ENCODE measurements at regions not wholly inside any gene's neighbourhood (a gene's known extent, or its start where the extent isn't known, plus 50 kb on each side); places are given as distances from the start of the nearest gene placed in this dataset.

GRCh38 chr9:33721674-33722358, 73.5 kb upstream of the PRSS3 start (continued):
- TF ChIP-seq ZSCAN5A (CRISPR knock-in tag; IDR thresholded peaks at IDR 0.05; ENCODE audit: borderline replicate concordance) (peak; percentile 86; the same call in 1 of the 2 replicates), ZNF598 (CRISPR knock-in tag; IDR thresholded peaks at IDR 0.05; ENCODE audit: borderline replicate concordance) (peak; percentile 85; the same call in 1 of the 2 replicates), SP2 (CRISPR knock-in tag; IDR thresholded peaks at IDR 0.05) (no peak), HDAC1 (CRISPR knock-in tag; IDR thresholded peaks at IDR 0.05) (0 out of 2 replicates have a peak, but pooled peaks have one; percentile 39), POLR2AphosphoS2 (IDR thresholded peaks at IDR 0.05; ENCODE audit: low read depth, low read length) (no peak), HCFC1 (IDR thresholded peaks at IDR 0.05; ENCODE audit: low read depth, low read length) (no peak), PHF5A (CRISPR knock-in tag; IDR thresholded peaks at IDR 0.05; ENCODE audit: low read depth, unreplicated experiment) (no peak), ERF (CRISPR knock-in tag; IDR thresholded peaks at IDR 0.05) (peak; percentile 64), GMEB1 (CRISPR knock-in tag; IDR thresholded peaks at IDR 0.05; ENCODE audit: borderline replicate concordance) (peak; percentile 48; the same call in 1 of the 2 replicates), ZNF224 (CRISPR knock-in tag; IDR thresholded peaks at IDR 0.05) (0 out of 2 replicates have a peak, but pooled peaks have one; percentile 40), THRA (CRISPR knock-in tag; IDR thresholded peaks at IDR 0.05; ENCODE audit: borderline replicate concordance) (no peak; the same call in 1 of the 2 replicates), IRX3 (CRISPR knock-in tag; IDR thresholded peaks at IDR 0.05; ENCODE audit: borderline replicate concordance, low read depth) (0 out of 2 replicates have a peak, but pooled peaks have one; percentile 41), ARID3A (IDR thresholded peaks at IDR 0.05; ENCODE audit: low read depth, low read length) (no peak), ZNF335 (CRISPR knock-in tag; IDR thresholded peaks at IDR 0.05) (0 out of 2 replicates have a peak, but pooled peaks have one; percentile 31), ZBTB43 (CRISPR knock-in tag; conservative IDR thresholded peaks at IDR 0.05) (no peak), DNMT1 (CRISPR knock-in tag; IDR thresholded peaks at IDR 0.05) (peak; percentile 91), MEIS2 (CRISPR knock-in tag; IDR thresholded peaks at IDR 0.05) (peak; percentile 45; the same call in 1 of the 2 replicates), ZNF260 (CRISPR knock-in tag; IDR thresholded peaks at IDR 0.05; ENCODE audit: borderline replicate concordance, low read depth) (no peak), BRCA1 (CRISPR knock-in tag; IDR thresholded peaks at IDR 0.05) (peak; percentile 80; the same call in 1 of the 2 replicates), ARNTL (CRISPR knock-in tag; IDR thresholded peaks at IDR 0.05) (no peak), RFXANK (CRISPR knock-in tag; IDR thresholded peaks at IDR 0.05) (no peak), ZNF292 (CRISPR knock-in tag; IDR thresholded peaks at IDR 0.05; ENCODE audit: borderline replicate concordance, low read depth) (no peak; the same call in 1 of the 2 replicates), ZMAT3 (CRISPR knock-in tag; conservative IDR thresholded peaks at IDR 0.05) (no peak)

Data from HepG2 (cell line).